H1 (cell line): ENCODE measurements at regions not wholly inside any gene's neighbourhood (a gene's known extent, or its start where the extent isn't known, plus 50 kb on each side); places are given as distances from the start of the nearest gene placed in this dataset.
"Not testable (repeated sequence)": the region's sequence is repeated elsewhere in the genome, so short reads cannot be mapped to it uniquely, and the experiment has no call there.

ENCODE experiments used
- EZH2 ChIP-seq: fragments of 200-600 bp; sonication (generic); IDR thresholded peaks from 2 replicates; pipeline ENCODE4 v1.7.1; 2012; ENCODE audit warnings: low read depth, mild to moderate bottlenecking, moderate library complexity, low read length, inconsistent platforms; ENCODE audit not compliant: severe bottlenecking
- YY1 ChIP-seq: IDR thresholded peaks from 2 replicates; pipeline ENCODE4 v1.6.1; 2011; ENCODE audit warnings: low read depth, mild to moderate bottlenecking, low read length

DNA sequence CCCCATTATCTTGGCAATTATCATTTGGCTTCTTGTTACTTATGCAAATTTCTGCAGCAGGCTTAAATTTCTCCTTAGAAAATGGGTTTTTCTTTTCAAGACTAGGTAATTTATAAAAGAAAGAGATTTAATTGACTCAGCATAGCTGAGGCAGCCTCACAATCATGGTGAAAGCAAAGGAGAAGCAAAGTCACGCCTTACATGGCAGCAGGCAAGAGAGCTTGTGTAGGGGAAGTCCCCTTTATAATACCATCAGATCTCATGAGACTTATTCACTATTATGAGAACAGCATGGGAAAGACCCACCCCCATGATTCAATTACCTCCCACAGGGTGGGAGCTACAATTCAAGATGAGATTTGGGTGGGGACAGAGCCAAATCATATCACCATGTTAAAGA, 158.3 kb upstream of the NRBF2 start:
- not testable (repeated sequence) for TF ChIP-seq YY1, EZH2
